Renal cortex interstitium (tissue), 11 donors: ENCODE measurements at regions not wholly inside any gene's neighbourhood (a gene's known extent, or its start where the extent isn't known, plus 50 kb on each side); places are given as distances from the start of the nearest gene placed in this dataset.
"Not testable (repeated sequence)": the region's sequence is repeated elsewhere in the genome, so short reads cannot be mapped to it uniquely, and the experiment has no call there.

Source experiments
- DNase-seq, 11 donors: peaks; one replicate each; pipeline ENCODE4 v3.0.0-alpha.2; 2013; ENCODE audit warnings: low read depth in 9 of 11, low spot score in 4 of 11; ENCODE audit errors: extremely low read depth in 1 of 11

DNA sequence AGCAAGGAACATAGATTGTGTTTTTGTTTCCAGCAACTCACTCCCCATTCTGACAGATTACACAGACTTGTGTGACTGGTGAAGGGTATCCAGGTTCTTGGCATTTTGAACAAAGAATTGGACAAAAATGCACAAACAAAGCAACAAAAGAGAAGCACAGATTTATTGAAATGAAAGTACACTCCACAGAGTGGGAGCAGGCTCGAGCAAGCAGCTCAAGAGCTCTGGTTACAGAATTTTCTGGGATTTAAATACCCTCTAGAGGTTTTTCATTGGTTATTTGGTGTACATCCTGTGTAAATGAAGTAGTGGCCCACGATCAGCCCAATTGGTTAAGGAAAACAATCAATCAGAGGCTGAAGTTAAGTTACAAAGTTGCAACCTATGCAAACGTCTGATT, 155.0 kb upstream of the JADE1 start:
- DNase-seq: no peak

GRCh38 chr4:128653527-128654444, 155.7 kb upstream of the JADE1 start:
- DNase-seq: peak; percentile 21 to 69 (median 52)

DNA sequence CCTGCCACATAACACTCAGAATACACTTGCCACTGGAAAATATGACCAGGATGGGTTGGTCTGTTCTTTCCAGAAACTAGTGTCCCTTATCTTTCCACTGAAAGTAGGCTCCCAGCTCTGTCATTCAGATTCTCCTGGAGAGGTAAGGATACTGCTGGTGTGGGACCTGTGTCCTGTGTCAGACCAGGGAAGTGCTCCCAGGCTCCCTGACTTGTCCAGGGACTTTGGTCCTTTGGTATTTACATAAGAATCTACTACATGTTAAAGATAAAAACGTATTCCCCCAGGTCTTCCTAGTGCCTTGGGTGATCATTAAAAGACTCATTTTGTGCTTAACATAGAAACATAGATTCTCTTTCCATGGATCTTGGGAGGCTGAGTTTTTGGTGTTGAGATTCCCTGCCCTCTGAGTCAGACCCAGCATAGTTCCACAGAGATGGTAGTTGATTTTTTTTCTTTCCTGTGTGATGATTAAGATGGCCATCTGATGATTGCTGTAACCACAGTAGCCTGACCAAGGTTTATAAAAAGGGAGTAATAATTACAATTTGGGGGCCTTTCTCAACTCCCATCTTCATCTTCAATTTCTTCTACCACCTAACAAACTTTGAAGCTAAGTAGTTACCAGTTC, 159.8 kb upstream of the JADE1 start:
- DNase-seq: no peak

- DNase-seq: no peak
These were observed 160.3 kb upstream of the JADE1 start for GRCh38 chr4:128649161-128649560.

DNA sequence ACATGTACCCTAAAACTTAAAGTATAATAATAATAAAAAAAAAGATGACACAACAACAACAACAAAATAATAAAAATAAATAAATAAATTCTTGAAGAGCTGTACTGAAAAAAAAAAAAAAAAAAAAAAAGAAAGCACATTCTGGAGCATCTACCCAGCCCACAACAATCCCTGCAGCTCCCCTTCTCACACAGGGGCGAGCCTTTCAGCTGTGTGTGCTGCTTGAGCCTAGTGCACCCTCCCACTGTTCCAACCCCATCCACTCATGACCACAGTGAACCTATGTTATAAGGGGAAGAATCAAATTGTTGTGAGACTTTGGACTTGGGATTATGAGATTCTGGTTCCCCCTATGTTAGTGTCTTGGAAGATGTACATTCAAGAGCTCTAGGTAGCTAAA, 161.5 kb upstream of the JADE1 start:
- no peak for DNase-seq

DNA sequence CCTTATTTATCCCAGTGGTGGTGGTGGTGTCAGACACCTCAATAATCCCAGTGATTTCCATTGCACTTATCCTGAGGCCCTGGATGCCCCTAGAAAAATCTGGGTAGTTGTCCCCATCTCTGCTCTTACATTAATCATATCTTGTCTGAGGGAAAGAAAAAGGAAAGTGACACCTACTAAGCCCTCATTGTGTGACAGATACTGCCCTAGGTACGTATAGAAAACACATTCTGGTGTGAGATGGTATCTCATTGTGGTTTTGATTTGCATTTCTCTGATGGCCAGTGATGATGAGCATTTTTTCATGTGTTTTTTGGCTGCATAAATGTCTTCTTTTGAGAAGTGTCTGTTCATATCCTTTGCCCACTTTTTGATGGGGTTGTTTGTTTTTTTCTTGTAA, 162.6 kb upstream of the JADE1 start:
- not testable (repeated sequence) for DNase-seq

- not testable (repeated sequence) for DNase-seq
These were observed 164.5 kb upstream of the JADE1 start for GRCh38 chr4:128644693-128645654.

- DNase-seq: not testable (repeated sequence)
These were observed 165.4 kb upstream of the JADE1 start for GRCh38 chr4:128644107-128644506.

- DNase-seq: not testable (repeated sequence)
These were observed 167.9 kb upstream of the JADE1 start for GRCh38 chr4:128641566-128641965.

DNA sequence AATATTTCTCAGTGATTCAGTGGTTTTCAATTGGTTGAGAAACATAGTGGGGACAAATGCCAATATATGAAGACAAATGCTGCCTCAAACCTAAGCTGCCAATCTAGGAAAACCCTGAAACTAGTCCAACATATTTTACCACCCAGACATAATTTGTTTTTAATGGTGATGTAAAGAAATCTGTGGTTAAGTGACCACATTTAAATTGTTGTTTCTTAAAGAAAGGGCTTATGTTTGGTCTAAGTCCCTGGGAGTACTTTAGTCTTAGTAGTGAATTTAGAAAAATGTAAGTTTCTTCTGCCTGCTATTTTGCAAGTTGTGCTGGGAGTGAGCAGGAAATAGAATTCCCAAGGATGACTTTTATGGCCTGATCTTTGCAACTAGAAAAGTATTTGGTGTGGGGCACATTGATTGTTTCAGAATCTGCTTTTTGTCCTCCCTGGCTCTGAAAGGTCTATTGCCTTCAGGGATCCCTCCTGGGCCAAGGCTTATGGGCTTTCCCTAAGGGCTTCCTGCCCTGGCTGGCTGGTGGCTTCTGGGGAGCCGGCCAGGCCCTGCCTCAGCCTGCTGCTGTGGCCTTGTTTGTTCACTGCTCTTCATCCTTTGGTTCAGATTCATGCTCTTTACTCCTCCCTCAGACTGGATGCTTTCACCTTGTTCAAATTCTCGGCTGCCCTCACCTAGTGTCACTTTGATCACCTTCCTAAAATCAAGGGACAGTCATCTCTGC, 169.8 kb upstream of the JADE1 start:
- DNase-seq: no peak

GRCh38 chr4:128636906-128637305, 172.6 kb upstream of the JADE1 start:
- DNase-seq: no peak

- DNase-seq: no peak
These were observed 173.4 kb upstream of the JADE1 start for GRCh38 chr4:128635955-128636560.

DNA sequence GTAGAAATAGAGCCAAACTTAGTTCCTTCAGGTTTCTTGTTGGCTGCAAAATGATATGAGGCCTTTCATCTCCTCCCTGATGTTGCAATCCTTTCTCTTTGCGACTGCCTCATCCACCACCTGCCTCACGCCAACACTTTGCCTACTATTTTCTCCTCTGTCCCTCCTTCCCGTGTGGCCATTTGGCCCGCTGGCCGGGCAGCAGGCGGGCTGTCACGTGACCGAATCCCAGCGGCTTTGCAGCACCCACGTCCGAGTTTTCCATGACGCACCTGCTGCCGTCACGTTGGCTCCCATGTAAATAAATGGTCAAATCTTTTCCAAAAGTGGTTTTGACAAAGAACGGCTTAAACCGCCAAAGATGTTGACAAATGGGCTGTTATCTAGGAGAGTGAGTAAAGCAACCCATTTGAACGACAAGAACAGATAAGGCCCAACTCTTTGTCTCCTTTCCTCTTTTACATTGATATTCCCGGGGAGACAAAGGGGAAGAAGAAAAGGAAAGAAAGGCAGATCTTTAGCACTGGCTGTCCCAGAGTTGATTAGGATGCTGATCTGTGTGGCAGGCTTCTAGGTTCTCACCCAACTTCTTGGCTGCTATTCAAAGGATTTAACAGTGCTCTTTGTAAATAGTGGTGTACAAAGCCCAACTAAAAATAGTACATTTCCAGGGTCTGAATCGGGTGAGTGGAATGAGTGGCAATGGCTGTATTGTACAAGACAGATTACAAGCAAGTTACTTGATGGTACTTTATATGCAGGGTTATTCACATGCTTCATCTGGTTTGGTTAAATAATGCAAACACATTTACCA, 174.2 kb upstream of the JADE1 start:
- no peak for DNase-seq

DNA sequence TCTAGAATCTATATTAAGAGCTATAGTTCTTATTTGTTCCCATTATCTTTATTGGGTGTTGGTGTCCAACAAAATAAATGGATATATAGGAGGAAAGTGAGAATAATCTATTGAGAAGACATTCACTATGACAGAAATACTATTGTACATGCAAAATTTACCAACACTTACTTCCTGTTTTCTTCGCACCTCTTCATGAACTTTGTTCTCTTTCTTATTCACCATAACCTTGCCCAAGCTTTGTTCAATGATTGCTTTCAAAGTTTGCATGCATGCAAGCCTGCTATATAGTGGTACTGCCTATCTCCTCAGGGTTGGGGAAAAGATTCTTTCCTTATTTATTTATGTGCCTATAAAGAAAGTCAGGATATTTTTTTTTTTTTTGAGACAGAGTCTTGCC, 176.4 kb upstream of the JADE1 start:
- DNase-seq: no peak

- DNase-seq: no peak
These were observed 178.6 kb upstream of the JADE1 start for GRCh38 chr4:128630871-128631270.

DNA sequence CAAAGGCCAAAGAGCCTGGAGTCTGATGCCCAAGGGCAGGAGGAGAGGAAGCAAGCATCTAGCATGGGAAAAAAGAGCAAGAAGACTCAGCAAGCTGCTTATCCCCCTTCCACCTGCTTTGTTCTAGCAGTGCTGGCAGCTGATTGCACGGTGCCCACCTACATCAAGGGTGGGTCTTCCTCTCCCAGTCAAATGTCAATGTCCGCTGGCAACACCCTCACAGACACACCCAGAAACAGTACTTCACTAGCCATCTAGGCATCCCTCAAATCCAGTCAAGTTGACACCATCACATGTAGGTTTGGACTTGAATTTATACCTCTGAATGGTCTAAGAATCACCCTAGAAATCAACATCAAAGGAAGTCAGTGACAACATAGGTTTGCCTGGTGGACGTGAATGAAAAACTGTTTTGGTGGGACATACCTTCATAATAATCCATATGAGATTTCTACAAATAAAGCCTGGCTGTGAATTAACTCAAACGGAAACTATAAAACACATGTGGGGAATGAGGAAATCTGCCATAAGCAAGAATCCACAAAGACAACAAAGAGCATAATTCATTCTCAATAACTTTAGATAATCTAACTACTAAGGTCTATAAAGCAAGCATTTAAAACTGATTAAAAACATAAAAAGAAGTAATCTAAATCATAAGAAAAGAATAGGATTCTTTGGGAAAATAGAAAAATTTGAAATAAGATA, 185.8 kb upstream of the JADE1 start:
- DNase-seq: no peak
